OCI-LY3 (cell line): ENCODE measurements at regions not wholly inside any gene's neighbourhood (a gene's known extent, or its start where the extent isn't known, plus 50 kb on each side); places are given as distances from the start of the nearest gene placed in this dataset.

ENCODE experiments used
- CTCF ChIP-seq: fragments of 200-600, 300-600 bp; sonication (generic); IDR thresholded peaks from 2 replicates; pipeline ENCODE4 v1.5.1; 2014; ENCODE audit warnings: antibody characterized with exemption, low read length, low read depth
- EZH2phosphoT487 ChIP-seq: fragments of 200-600 bp; shearing (Covaris generic); IDR thresholded peaks from 2 replicates; pipeline ENCODE4 v1.6.1; 2018; ENCODE audit warnings: antibody characterized with exemption, mixed run types, low read depth

- TF ChIP-seq CTCF (no peak), EZH2phosphoT487 (no peak)
Observed at GRCh38 chr9:106143781-106144180, 449.4 kb downstream of the TMEM38B start.
